C4-2B (cell line): ENCODE measurements at regions not wholly inside any gene's neighbourhood (a gene's known extent, or its start where the extent isn't known, plus 50 kb on each side); places are given as distances from the start of the nearest gene placed in this dataset.
A peak's percentile ranks its signal among the peaks of the same experiment; 100 is the strongest.
"Not testable (repeated sequence)": the region's sequence is repeated elsewhere in the genome, so short reads cannot be mapped to it uniquely, and the experiment has no call there.

Source experiments
- H3K27ac ChIP-seq: fragments of 450-650 bp; 2 replicates; pipeline ENCODE4 v1.5.1; 2017
- ZFX ChIP-seq: fragments of 450-650 bp; IDR thresholded peaks from 2 replicates; pipeline ENCODE4 v1.6.1; 2017
- TF ChIP-seq, protein P1 (sequence below): fragments of 450-650 bp; conservative IDR thresholded peaks from 2 replicates; pipeline ENCODE4 v1.5.1; 2017; ENCODE audit warnings: mild to moderate bottlenecking

DNA sequence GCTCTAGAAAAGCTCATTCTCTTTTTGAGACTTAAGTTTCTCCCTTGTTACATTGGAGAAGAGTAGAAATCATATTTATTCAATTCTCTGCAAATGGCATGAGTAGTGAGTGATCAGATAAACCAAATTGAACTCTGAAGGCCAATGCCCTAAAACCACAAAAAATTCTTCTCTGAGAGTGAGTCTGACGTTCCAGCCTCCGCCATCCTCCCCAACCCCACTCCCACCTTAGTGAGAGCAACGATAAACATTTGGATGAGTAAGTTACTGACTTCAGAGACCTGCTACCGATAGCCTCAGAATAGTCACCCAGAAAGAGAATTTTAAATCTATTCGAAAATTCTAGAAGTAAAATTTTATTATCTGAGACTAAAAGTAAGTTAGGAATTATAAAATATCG lies 94.6 kb downstream of the TFAP2A start:
- TF ChIP-seq ZFX, result no peak
- TF ChIP-seq, protein P1, sequence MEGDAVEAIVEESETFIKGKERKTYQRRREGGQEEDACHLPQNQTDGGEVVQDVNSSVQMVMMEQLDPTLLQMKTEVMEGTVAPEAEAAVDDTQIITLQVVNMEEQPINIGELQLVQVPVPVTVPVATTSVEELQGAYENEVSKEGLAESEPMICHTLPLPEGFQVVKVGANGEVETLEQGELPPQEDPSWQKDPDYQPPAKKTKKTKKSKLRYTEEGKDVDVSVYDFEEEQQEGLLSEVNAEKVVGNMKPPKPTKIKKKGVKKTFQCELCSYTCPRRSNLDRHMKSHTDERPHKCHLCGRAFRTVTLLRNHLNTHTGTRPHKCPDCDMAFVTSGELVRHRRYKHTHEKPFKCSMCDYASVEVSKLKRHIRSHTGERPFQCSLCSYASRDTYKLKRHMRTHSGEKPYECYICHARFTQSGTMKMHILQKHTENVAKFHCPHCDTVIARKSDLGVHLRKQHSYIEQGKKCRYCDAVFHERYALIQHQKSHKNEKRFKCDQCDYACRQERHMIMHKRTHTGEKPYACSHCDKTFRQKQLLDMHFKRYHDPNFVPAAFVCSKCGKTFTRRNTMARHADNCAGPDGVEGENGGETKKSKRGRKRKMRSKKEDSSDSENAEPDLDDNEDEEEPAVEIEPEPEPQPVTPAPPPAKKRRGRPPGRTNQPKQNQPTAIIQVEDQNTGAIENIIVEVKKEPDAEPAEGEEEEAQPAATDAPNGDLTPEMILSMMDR, result no peak

DNA sequence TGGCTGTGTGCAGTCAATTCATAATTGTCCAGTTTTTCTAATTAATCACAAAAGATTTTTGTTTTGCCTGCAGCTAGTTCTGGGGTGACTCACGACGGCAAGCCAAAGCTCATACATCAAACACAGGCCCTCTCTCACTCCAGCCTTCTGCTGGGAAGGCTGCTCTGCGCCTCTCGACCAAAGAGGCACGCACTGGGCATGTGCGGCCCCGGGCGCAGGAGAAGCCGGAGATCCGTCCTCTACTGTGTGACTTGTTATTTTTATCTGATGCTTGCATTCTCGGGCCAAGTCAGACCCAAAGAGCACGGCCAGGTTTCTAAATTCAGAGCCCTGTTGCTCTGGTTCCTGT lies 98.5 kb downstream of the TFAP2A start:
- no peak for TF ChIP-seq ZFX
- TF ChIP-seq, protein P1, result no peak
- no peak overlapping the region for H3K27ac ChIP-seq

More for the DNA sequence above, 94.6 kb downstream of the TFAP2A start:
- no peak overlapping the region for H3K27ac ChIP-seq

DNA sequence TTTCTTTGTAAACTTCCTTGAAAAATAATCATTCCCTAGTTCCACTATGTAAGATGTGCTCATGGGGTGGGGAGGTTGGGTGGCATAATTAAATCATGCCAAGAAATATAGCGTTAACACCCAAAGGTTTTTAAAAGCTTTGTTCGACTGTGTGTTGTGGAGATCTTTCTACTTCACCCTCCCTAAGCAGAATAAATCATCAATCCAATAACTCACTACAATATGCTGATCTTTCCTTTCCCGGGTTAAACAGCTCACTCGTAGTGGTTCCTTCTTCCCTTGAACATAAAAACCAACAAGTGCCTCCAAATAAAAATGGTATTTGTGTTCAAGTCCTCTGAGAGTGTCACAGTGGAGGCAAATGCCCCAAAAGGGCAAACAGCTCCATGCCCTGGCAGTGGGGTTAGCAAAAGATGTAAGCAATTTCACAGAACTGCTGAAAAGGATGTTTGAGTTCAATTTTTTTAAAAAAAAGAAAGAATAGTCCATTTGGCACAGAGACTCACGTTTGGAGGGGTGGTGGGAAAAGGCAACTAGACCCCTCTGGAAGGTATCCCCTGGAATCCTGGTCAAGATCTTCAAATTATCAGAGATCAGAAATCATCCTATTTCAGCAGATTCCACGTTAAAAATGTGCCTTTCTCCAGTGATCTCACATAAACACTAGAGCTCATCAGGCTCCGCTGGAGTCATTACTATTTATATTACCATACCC lies 99.1 kb downstream of the TFAP2A start:
- TF ChIP-seq ZFX, result no peak
- TF ChIP-seq, protein P1, result no peak
- H3K27ac ChIP-seq, result no peak overlapping the region

DNA sequence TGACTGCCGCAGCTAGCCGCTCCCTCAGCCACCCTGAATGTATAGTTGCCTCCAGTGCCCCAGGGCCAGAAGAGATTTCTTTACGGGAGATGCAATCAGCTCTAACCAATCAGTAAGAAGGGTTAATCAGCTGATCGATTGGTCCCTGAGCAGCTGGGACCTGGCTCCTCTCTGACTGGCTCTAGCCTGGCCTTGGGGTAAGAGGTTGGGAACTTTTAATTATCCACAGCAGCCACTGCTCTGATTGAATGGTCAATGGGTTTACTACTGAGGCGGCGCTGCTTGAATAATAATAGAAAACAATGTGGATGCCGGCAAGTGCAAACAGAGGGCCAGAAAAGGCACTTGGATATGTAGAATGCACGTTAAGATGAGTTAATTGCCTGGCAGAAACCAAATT lies 99.8 kb downstream of the TFAP2A start:
- peak overlapping the region; percentile 43 for H3K27ac ChIP-seq
- no peak for TF ChIP-seq ZFX
- TF ChIP-seq, protein P1, result no peak

DNA sequence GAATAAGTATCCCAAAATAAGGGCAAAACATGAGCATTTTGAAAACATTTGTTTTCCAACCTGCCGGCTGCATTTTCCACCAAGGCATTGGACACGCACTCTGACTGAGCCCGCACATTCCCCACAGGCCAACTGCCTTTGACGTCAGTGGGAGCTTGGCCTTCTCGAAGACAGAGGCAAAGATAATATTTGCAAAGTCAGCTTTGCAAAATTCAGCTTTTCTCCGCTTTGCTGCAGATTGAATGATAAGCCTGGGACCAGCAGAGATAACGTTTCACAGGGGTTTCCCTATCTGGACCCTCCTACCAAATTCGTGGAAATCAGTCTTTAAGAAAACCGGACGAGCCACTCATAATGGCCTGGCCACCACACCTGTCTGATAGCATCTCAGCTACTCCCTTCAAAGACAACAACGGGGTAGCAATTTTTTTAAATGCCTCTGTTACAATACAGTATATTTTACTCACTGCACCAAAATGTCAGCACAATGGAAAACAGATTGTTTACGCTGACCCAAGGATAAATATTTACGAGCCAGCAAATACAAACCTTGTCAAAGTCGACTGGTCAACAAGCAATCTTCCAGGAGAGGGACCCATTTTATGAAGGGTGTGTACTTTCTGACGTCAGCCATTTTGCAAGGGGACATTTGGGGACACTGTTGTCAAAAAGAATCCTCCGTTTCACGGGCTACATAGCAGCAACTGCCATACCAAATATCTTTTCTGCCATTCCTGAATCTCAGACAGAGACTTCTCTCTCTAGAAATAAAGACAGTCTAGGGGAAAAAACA lies 100.5 kb downstream of the TFAP2A start:
- peak overlapping the region; percentile 43 for H3K27ac ChIP-seq
- no peak for TF ChIP-seq ZFX
- TF ChIP-seq, protein P1, result no peak

DNA sequence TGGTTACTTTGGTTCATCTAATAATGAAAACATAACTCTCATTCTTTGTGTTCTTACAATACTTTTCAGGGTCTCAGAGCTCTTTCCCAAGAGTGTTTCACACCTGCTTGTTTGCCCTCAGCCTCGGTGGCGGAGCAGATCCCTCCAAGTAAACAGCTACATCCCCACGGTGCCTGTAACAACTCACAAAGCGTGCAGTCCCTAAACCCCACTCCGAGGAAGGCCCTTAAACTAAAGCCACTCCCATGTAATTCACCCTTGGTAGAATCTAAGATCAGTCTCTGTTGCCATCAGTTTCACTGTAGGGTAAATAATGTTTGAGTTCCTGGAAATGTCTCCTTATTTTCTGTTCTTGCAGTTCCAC lies 101.1 kb downstream of the TFAP2A start:
- TF ChIP-seq, protein P1, result no peak
- no peak for TF ChIP-seq ZFX
- peak overlapping the region; percentile 29; the same call in 1 of the 2 replicates for H3K27ac ChIP-seq

DNA sequence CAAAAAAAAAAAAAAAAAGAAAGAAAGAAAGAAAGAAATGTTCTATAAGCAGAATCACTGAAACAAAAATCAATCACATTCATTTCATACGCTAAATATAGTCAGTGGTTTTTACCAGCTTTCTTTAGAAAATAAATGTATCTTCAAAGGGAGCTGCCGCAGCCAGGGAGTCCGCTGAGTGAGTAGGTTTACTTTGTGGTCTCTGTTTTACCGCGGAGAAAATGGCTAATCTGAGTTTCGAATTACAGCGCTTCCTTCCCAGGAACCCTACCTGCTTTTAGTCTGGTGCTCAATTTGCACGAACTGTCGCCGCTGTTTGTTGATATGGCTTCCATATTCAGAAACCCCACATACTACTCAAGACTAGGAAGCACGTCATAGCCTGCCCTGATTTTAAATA lies 102.4 kb downstream of the TFAP2A start:
- H3K27ac ChIP-seq, result no peak overlapping the region
- TF ChIP-seq, protein P1, result no peak
- TF ChIP-seq ZFX, result no peak

DNA sequence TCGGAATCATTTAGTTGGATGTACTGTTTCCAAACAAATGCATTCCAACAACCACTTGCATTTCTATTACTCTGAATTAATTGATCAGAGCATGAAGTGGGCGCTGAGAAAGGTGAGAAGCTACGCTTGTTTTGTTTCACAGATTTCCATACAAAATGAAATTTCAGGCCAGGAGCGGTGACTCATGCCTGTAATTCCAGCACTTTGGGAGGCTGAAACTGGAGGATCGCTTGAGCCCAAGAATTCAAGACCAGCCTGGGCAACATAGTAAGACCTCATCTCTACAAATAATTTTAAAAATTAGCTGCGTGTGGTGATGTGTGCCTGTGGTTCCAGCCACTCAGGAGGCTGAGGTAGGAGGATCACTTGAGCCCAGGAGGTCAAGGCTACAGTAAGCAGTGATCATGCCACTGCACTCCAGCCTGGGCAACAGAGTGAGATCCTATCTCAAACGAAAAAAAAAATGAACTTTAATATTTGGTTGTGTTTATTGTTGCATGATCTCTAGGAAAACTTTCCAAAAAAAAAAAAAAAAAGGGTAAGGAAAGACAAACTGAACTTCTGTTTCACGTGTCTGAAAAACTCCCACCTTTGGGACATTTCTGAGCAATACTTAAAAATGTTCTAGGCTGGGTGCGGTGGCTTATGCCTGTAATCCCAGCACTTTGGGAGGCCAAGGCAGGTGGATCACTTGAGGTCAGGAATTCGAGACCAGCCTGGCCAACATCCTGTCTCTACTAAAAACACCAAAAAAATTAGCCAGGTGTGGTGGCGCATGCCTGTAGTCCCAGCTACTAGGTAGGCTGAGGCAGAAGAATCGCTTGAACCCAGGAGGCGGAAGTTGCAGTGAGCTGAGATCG lies 103.1 kb downstream of the TFAP2A start:
- not testable (repeated sequence) for H3K27ac ChIP-seq
